Loucy (cell line): ENCODE measurements at regions not wholly inside any gene's neighbourhood (a gene's known extent, or its start where the extent isn't known, plus 50 kb on each side); places are given as distances from the start of the nearest gene placed in this dataset.
"Not testable (repeated sequence)": the region's sequence is repeated elsewhere in the genome, so short reads cannot be mapped to it uniquely, and the experiment has no call there.

Source experiments
- H2AFZ ChIP-seq: fragments of 200-600 bp; sonication (generic); 2 replicates; pipeline ENCODE4 v1.6.0; 2016; ENCODE audit warnings: antibody characterized with exemption, mild to moderate bottlenecking, low read length, moderate library complexity
- H3F3A ChIP-seq: fragments of 200-600 bp; 2 replicates; pipeline ENCODE4 v1.6.0; 2016; ENCODE audit warnings: antibody characterized with exemption, low read depth, mild to moderate bottlenecking
- H3K27me3 ChIP-seq: fragments of 200-600 bp; sonication (generic); 2 replicates; pipeline ENCODE4 v1.6.1; 2014; ENCODE audit warnings: low read length, mild to moderate bottlenecking; ENCODE audit not compliant: insufficient read depth, poor library complexity, severe bottlenecking
- H3K36me3 ChIP-seq: fragments of 200-600 bp; sonication (generic); 2 replicates; pipeline ENCODE4 v1.6.1; 2016; ENCODE audit warnings: low read length; ENCODE audit not compliant: insufficient read depth
- H3K4me1 ChIP-seq: fragments of 200-600 bp; sonication (generic); 2 replicates; pipeline ENCODE4 v1.5.1; 2014; ENCODE audit warnings: low read length, mild to moderate bottlenecking; ENCODE audit not compliant: insufficient read depth, poor library complexity, severe bottlenecking
- H3K4me2 ChIP-seq: fragments of 200-600 bp; sonication (generic); 2 replicates; pipeline ENCODE4 v1.6.0; 2014; ENCODE audit warnings: antibody characterized with exemption, low read length, low read depth, mild to moderate bottlenecking; ENCODE audit not compliant: poor library complexity, severe bottlenecking
- H3K4me3 ChIP-seq: fragments of 200-600 bp; sonication (generic); 2 replicates; pipeline ENCODE4 v1.5.1; 2014; ENCODE audit warnings: low read length, mild to moderate bottlenecking, mixed read lengths; ENCODE audit not compliant: poor library complexity, severe bottlenecking
- H3K79me2 ChIP-seq: fragments of 200-600 bp; sonication (generic); 2 replicates; pipeline ENCODE4 v1.6.1; 2014; ENCODE audit warnings: low read length; ENCODE audit not compliant: insufficient read depth
- H3K9ac ChIP-seq: fragments of 200-600 bp; sonication (generic); 2 replicates; pipeline ENCODE4 v1.6.0; 2014; ENCODE audit warnings: mild to moderate bottlenecking, low read depth, low read length, moderate library complexity; ENCODE audit not compliant: poor library complexity, severe bottlenecking
- H3K9me2 ChIP-seq: fragments of 200-600 bp; sonication (generic); replicated peaks from 2 replicates; pipeline ENCODE4 v1.6.1; 2016; ENCODE audit warnings: low read depth, low read length, mixed read lengths
- H3K9me3 ChIP-seq: fragments of 200-600 bp; sonication (generic); 2 replicates; pipeline ENCODE4 v1.6.1; 2014; ENCODE audit warnings: mild to moderate bottlenecking, antibody characterized with exemption, low read length, low read depth; ENCODE audit not compliant: insufficient read depth
- H4K20me1 ChIP-seq: fragments of 200-600 bp; sonication (generic); 2 replicates; pipeline ENCODE4 v1.6.0; 2014; ENCODE audit warnings: antibody characterized with exemption, low read length, mild to moderate bottlenecking; ENCODE audit not compliant: insufficient read depth, poor library complexity, severe bottlenecking
- EZH2phosphoT487 ChIP-seq: fragments of 200-600 bp; IDR thresholded peaks from 2 replicates; pipeline ENCODE4 v1.6.1; 2018; ENCODE audit warnings: antibody characterized with exemption, mild to moderate bottlenecking, moderate library complexity, borderline replicate concordance
- TF ChIP-seq, protein P1 (sequence below): fragments of 200-600 bp; sonication (generic); conservative IDR thresholded peaks from 2 replicates; pipeline ENCODE4 v1.5.1; 2014; ENCODE audit warnings: mild to moderate bottlenecking, antibody characterized with exemption, low read length

DNA sequence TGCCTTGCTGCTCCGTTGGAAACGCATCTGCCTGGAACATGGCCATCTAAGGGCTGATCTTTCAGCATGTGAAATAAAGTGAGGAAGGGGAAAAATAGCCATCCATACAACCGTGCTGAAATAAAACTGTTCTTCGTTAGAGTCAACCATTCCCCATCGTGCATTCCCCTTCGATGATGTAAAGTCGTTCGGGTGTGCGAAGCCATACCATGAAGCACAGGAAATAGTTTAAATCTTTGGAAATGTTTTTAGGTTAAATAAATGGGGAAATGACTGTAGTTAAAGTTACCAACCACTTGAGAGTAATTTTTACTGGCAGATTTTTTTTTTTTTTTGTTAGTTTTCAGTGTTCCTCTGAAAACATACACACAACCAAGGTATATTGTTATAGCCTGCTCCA is 302.5 kb downstream of the SH3GL2 start:
- Histone ChIP-seq H3K9ac (no peak overlapping the region), H3K4me3 (no peak overlapping the region), H3K27me3 (no peaks in the 10 kb centered on the region), H3K79me2 (no peaks in the 10 kb centered on the region), H3F3A (no peaks in the 10 kb centered on the region), H2AFZ (no peak overlapping the region), H3K9me3 (no peaks in the 10 kb centered on the region), H3K9me2 (no peaks in the 10 kb centered on the region), H4K20me1 (no peaks in the 10 kb centered on the region), H3K4me2 (no peak overlapping the region), H3K36me3 (no peaks in the 10 kb centered on the region), H3K4me1 (no peaks in the 10 kb centered on the region)
- TF ChIP-seq, protein P1, sequence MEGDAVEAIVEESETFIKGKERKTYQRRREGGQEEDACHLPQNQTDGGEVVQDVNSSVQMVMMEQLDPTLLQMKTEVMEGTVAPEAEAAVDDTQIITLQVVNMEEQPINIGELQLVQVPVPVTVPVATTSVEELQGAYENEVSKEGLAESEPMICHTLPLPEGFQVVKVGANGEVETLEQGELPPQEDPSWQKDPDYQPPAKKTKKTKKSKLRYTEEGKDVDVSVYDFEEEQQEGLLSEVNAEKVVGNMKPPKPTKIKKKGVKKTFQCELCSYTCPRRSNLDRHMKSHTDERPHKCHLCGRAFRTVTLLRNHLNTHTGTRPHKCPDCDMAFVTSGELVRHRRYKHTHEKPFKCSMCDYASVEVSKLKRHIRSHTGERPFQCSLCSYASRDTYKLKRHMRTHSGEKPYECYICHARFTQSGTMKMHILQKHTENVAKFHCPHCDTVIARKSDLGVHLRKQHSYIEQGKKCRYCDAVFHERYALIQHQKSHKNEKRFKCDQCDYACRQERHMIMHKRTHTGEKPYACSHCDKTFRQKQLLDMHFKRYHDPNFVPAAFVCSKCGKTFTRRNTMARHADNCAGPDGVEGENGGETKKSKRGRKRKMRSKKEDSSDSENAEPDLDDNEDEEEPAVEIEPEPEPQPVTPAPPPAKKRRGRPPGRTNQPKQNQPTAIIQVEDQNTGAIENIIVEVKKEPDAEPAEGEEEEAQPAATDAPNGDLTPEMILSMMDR, result no peak

DNA sequence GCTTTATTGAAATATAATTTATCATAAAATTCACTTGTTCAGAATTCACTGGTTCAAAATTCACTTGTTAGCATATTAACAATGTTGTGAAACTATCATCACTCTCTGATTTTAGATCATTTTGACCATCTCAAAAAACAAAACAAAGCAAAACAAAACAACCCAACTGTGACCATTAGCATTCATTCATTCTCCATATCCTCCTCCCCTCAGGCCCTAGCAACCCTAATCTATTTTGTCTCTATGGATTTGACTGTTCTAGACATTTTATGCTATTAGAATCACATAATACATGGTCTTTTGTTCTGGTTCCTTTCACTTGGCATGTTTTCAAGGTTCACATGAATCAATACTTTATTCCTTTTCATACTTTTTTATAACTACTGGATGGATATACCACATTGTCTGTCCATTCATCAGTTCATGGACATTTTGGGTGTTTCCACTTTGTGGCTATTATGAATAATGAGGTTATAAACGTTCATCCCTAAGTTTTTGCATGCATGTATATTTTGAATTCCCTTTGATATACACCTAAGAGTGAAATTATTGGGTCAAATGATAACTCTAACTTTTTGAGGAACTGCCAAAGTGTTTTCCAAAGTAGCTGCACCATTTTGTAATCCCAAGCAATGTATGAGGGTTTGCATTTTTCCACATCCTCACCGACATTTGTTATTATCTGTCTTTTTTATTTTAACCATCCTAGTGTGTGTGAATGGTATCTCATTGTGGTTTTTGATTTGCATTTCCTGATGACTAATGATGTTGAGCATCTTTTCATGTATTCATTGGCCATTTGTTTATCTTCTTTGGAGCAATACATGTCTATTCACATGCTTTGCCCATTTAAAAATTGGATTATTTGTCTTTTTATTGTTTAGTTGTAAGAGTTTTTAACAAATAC is 304.1 kb downstream of the SH3GL2 start:
- H2AFZ ChIP-seq, result no peak overlapping the region
- H3K9me3 ChIP-seq, result no peaks in the 10 kb centered on the region
- no peaks in the 10 kb centered on the region for H3K4me1 ChIP-seq
- H3K9me2 ChIP-seq, result no peaks in the 10 kb centered on the region
- H3K27me3 ChIP-seq, result no peaks in the 10 kb centered on the region
- H3K9ac ChIP-seq, result no peak overlapping the region
- TF ChIP-seq EZH2phosphoT487, result no peak
- TF ChIP-seq, protein P1, result no peak
- H3K79me2 ChIP-seq, result no peaks in the 10 kb centered on the region
- no peaks in the 10 kb centered on the region for H3F3A ChIP-seq
- no peaks in the 10 kb centered on the region for H3K36me3 ChIP-seq
- no peak overlapping the region for H3K4me2 ChIP-seq
- no peaks in the 10 kb centered on the region for H4K20me1 ChIP-seq
- H3K4me3 ChIP-seq, result no peak overlapping the region

DNA sequence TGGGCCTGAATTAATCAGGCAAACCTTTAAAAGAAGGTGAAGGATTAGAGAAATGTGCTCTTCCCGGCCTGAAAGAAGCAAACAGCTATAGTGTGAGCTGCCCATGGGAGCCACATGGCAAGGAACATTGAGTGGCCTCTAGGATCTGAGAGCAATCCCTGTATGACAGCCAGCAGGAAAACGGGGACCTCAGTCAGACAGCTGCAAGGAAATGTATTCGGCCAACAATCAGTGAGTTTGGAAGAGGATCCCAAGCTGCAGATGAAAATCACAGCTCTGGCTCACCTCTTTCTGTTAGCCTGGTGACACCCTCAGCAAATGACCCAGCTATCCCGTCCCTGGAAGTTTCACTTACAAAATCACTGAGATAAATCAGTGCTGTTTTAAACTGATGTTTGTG is 309.2 kb downstream of the SH3GL2 start:
- no peaks in the 10 kb centered on the region for H3F3A ChIP-seq
- H4K20me1 ChIP-seq, result no peaks in the 10 kb centered on the region
- H3K4me1 ChIP-seq, result no peaks in the 10 kb centered on the region
- TF ChIP-seq EZH2phosphoT487, result no peak
- TF ChIP-seq, protein P1, result no peak
- H3K4me3 ChIP-seq, result no peak overlapping the region
- no peak overlapping the region for H2AFZ ChIP-seq
- H3K4me2 ChIP-seq, result no peak overlapping the region
- no peaks in the 10 kb centered on the region for H3K79me2 ChIP-seq
- no peaks in the 10 kb centered on the region for H3K27me3 ChIP-seq
- no peaks in the 10 kb centered on the region for H3K9me2 ChIP-seq
- H3K9ac ChIP-seq, result no peak overlapping the region
- H3K9me3 ChIP-seq, result no peaks in the 10 kb centered on the region
- no peaks in the 10 kb centered on the region for H3K36me3 ChIP-seq

DNA sequence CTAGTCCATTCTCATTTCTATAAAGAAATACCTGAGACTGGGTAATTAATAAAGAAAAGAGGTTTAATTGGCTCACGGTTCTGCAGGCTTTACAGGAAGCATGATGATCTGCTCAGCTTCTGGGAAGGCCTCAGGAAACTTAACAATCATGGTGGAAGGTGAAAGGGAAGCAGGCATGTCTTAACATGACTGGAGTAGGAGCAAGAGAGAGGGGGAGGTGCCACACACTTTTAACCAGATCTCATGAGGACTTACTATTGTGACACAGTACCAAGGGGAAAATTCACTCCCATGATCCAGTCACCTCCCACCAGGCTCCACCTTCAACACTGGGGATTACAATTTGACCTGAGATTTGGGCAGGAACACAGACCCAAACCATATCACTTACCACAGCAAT is 310.1 kb downstream of the SH3GL2 start:
- H3K4me2 ChIP-seq, H3K9ac ChIP-seq, H2AFZ ChIP-seq, H3K9me3 ChIP-seq, H3F3A ChIP-seq, H3K4me3 ChIP-seq, H4K20me1 ChIP-seq, H3K36me3 ChIP-seq, H3K79me2 ChIP-seq, H3K27me3 ChIP-seq, H3K4me1 ChIP-seq, H3K9me2 ChIP-seq: not testable (repeated sequence)
